Upper lobe of left lung (tissue), 4 donors: ENCODE measurements at regions not wholly inside any gene's neighbourhood (a gene's known extent, or its start where the extent isn't known, plus 50 kb on each side); places are given as distances from the start of the nearest gene placed in this dataset.

Experiments
- CTCF ChIP-seq, 6 experiments: fragments of 450-650 bp in 4 of 6; fragments of 200-600 bp in 2 of 6; sonication (generic) in 2 of 6; IDR thresholded peaks; one replicate each; pipeline ENCODE4 v1.5.1; 2016 to 2019; ENCODE audit warnings: antibody characterized with exemption in 6 of 6
- EP300 ChIP-seq, 4 donors: sonication (generic); formaldehyde crosslinking; IDR thresholded peaks; one replicate each; pipeline ENCODE4 v1.5.1; 2017; ENCODE audit warnings: antibody characterized with exemption in 4 of 4, control low read depth in 2 of 4
- POLR2A ChIP-seq, 4 donors: fragments of 450-650 bp; IDR thresholded peaks; one replicate each; pipeline ENCODE4 v1.5.1; 2016 to 2017; ENCODE audit warnings: antibody characterized with exemption in 4 of 4, mild to moderate bottlenecking in 2 of 4
- POLR2AphosphoS5 ChIP-seq, 2 donors: sonication (generic); formaldehyde crosslinking; IDR thresholded peaks; one replicate each; pipeline ENCODE4 v1.5.1; 2017; ENCODE audit warnings: antibody characterized with exemption in 2 of 2

GRCh38 chr5:174356536-174356935 is 311.0 kb downstream of the NSG2 start:
- TF ChIP-seq POLR2A (IDR thresholded peaks at IDR 0.05) (no peak), CTCF (IDR thresholded peaks at IDR 0.05) (no peak), POLR2AphosphoS5 (IDR thresholded peaks at IDR 0.05) (no peak), EP300 (IDR thresholded peaks at IDR 0.05) (no peak)
